T-helper 2 cell treated with Interferon-gamma antibody and Interleukin-4, amounts not matched to agents 100 ng/mL and 5 ng/mL, for 36 hours (primary cell): ENCODE measurements at regions not wholly inside any gene's neighbourhood (a gene's known extent, or its start where the extent isn't known, plus 50 kb on each side); places are given as distances from the start of the nearest gene placed in this dataset.
"Not testable (repeated sequence)": the region's sequence is repeated elsewhere in the genome, so short reads cannot be mapped to it uniquely, and the experiment has no call there.

Experiments
- intact Hi-C: fragments of 100-400 bp; cut with micrococcal nuclease; formaldehyde crosslinking; loops from one replicate; pipeline ENCODE4 v1.15.1; 2023

GRCh38 chr4:54855191-54855854 lies 197.6 kb downstream of the KIT start:
- intact Hi-C loops = no loop called here

GRCh38 chr4:54852602-54853001 lies 194.8 kb downstream of the KIT start:
- intact Hi-C loops = no loop called here

- intact Hi-C loops = no loop called here
Observed at GRCh38 chr4:54852054-54852453, 194.3 kb downstream of the KIT start.

- intact Hi-C loops = no loop called here
Observed at GRCh38 chr4:54844911-54845310, 187.2 kb downstream of the KIT start.

GRCh38 chr4:54843946-54844345 lies 186.2 kb downstream of the KIT start:
- intact Hi-C loops = no loop called here

- intact Hi-C loops = no loop called here
Observed at GRCh38 chr4:54843106-54843505, 185.3 kb downstream of the KIT start.

GRCh38 chr4:54842656-54843055 lies 184.9 kb downstream of the KIT start:
- intact Hi-C loops = no loop called here

- intact Hi-C loops = no loop called here
Observed at GRCh38 chr4:54842226-54842625, 184.5 kb downstream of the KIT start.

- intact Hi-C loops = loop anchor here (2.0 kb wide), 1 partner anchor 158 kb away; no protein-coding TSS in a partner anchor
Observed at GRCh38 chr4:54840992-54841768, 183.4 kb downstream of the KIT start.

GRCh38 chr4:54840430-54840829 lies 182.7 kb downstream of the KIT start:
- intact Hi-C loops = loop anchor here (2.0 kb wide), 1 partner anchor 158 kb away; no protein-coding TSS in a partner anchor

GRCh38 chr4:54838301-54838700 lies 180.5 kb downstream of the KIT start:
- intact Hi-C loops = no loop called here

- intact Hi-C loops = no loop called here
Observed at GRCh38 chr4:54837576-54838140, 179.9 kb downstream of the KIT start.

- intact Hi-C loops = not testable (repeated sequence)
Observed at GRCh38 chr4:54828361-54828760, 170.6 kb downstream of the KIT start.

GRCh38 chr4:54823616-54824015 lies 165.9 kb downstream of the KIT start:
- intact Hi-C loops = no loop called here

GRCh38 chr4:54819034-54819433 lies 161.3 kb downstream of the KIT start:
- intact Hi-C loops = no loop called here

- intact Hi-C loops = no loop called here
Observed at GRCh38 chr4:54818481-54818880, 160.7 kb downstream of the KIT start.

- intact Hi-C loops = no loop called here
Observed at GRCh38 chr4:54813674-54814073, 155.9 kb downstream of the KIT start.

- intact Hi-C loops = no loop called here
Observed at GRCh38 chr4:54806351-54806750, 148.6 kb downstream of the KIT start.

GRCh38 chr4:54802336-54802735 lies 144.6 kb downstream of the KIT start:
- intact Hi-C loops = no loop called here

- intact Hi-C loops = no loop called here
Observed at GRCh38 chr4:54800831-54801530, 143.2 kb downstream of the KIT start.

GRCh38 chr4:54794579-54794978 lies 136.8 kb downstream of the KIT start:
- intact Hi-C loops = no loop called here

- intact Hi-C loops = no loop called here
Observed at GRCh38 chr4:54793856-54794422, 136.2 kb downstream of the KIT start.
